GM19035 (cell line): ENCODE measurements at regions not wholly inside any gene's neighbourhood (a gene's known extent, or its start where the extent isn't known, plus 50 kb on each side); places are given as distances from the start of the nearest gene placed in this dataset.

Source experiments
- ATAC-seq: cut with Tn5 transposase; IDR thresholded peaks from one replicate; pipeline ENCODE4 v1.9.1; 2021; ENCODE audit not compliant: unreplicated experiment

DNA sequence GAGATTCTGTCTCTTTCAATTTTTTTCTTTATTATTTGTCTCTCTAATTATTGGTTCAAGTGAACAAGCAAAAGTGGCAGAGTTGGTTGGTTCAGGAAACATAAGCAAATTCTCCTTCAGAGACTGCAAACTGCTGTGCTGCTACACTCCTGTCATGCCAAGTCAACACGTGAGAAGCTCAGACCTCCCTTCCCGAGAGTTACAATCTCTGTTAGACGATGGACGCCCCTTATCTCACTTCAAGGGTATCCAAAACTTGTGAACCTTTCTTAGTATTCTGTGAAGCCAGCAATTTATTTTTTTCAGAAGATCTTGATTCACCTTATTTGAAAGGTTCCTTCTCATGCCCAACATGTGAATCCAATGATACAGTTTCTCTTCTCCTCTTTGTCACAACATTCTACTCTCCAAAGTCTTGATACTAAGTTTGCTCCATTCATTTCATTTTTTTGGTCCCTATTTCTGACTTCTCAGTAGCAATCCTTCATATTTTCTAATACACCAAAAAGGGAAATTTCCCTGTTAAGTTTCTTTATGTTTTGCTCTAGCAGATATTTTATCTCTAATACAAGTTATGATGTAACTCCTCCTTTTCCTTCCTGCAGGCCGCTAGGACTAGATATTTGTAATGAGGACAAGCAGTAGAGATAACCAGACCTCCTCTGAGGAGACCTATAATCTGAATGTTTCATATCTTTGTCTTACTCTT, 448.8 kb upstream of the CITED2 start:
- no peak for ATAC-seq

GRCh38 chr6:139821676-139822223, 447.3 kb upstream of the CITED2 start:
- no peak for ATAC-seq

DNA sequence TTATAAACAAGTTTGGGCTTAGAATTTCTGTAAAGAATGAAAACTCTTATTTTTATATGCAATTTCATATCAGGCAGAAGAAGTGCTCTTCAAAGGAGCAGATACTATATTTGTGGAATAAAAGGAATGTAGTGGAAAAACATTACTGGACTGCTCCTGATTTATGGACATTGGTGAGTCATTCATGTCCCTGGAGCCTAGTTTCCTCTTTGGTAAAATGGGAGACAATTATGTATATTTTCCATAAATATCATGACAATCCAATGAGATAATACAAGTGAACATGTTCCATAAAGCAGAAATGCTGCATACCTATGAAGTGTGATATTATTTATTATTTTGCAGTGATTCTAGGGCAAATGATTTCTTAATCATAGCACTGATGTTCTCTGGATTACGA, 445.8 kb upstream of the CITED2 start:
- no peak for ATAC-seq

GRCh38 chr6:139819776-139820175, 445.3 kb upstream of the CITED2 start:
- no peak for ATAC-seq

DNA sequence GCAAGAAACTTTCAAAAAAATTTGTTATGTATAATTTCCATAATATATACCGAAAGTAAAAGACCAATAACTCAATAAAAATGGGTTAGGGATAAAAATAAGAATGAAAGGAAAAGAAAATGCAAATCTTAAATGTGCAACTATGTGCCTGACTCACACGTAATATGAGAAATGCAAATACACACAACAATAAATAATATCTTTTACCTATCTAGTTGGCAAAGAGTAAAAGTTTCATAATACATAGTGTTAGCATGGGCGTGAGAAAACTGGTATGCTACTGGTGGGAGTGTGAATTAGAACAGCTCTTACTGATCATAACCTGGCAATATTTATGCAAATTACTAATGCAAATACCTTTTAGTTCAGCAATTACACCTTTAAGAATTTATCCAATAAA, 438.5 kb upstream of the CITED2 start:
- ATAC-seq = no peak

DNA sequence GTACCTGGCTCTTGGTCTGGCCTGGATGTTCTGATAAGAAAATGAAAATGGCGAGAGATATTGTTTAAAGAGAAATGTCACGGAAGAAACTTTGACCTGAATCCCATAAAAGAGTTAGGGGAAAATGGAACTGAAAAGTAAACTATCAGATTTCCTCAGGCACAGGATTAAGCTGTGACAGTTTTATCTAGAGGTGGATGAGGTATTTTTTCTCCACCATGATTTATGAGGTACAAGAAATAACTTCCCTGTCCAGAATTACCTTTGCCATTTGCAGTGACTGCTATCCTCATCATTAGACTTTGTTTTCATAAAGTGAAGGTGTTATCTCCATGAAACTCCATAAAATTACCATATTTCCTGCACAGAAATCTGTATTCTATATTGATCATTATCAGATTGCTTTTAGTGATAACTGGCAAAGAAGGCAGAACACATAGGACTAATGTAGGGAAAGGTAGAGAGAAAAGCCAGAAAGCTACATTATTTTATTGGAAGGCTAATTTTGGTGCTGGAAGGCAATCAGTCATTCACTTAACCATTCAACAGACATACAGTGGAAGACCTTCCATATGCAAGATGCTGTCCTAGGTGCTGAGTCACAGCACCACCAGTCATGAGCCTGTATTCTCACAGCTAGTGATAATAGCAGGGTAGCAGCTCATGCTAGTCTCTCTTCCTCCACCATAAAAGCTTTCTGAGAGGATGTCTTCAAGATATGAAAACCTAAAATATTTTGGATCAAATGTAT, 427.3 kb upstream of the CITED2 start:
- no peak for ATAC-seq

GRCh38 chr6:139800837-139801236, 426.4 kb upstream of the CITED2 start:
- peak; percentile 56 for ATAC-seq

- no peak for ATAC-seq
Observed at GRCh38 chr6:139790527-139790926, 416.1 kb upstream of the CITED2 start.

DNA sequence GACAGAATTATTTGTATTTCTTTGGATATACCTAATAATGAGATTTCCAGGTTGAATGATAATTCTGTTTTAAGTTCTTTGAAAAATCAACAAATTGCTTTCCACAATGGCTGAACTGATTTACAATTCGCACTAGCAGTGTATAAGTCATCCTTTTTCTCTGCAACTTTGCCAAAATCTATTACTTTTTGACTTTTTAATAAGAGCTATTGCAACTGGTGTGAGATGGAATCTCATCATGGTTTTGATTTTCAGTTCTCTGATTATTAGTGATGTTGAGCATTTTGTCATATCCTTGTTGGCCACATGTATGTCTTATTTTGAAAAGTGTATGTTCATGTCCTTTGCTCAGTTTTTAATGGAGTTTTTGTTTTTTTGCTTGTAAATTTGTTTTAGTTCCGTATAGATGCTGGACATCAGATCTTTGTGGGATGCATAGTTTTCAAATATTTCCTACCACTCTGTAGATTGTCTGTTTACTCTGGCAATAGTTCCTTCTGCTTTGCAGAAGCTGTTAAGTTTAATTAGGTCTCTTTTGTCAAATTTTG, 409.8 kb upstream of the CITED2 start:
- no peak for ATAC-seq

DNA sequence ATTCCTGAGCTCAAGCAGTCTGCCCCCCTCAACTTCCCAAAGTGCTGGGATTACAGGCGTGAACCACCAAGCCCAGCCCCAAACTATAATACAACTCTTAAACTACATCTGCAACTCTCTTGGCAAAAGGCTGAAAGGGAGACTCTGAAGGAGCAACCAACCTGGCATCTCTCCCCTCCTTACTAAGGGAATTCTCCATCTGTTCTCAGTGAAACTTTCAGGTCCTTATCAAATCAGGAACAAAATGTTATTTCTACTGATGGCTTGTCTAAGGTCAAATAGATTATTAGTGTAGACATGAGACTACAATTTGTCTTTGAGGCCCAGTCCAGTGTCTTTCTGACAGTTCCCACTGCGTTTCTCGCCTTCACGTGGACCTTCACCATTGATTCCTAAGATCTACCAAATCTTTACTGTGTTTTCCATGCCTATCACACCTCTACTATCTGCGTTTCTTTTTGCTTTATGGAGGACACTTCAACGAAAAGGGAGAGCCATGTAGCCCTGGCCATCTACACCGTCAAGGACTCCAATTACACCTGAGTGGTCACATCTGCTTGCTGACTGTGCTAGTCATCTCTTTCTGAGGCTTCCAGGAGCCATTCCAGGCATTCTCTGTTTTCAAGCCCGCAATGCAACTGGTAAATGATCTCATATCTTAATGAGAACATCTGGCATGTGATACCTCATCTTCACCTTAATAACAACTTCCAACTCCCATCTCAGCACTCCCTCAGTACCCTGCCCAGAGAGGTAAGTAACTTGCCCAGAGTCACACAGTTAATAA, 405.7 kb upstream of the CITED2 start:
- no peak for ATAC-seq

DNA sequence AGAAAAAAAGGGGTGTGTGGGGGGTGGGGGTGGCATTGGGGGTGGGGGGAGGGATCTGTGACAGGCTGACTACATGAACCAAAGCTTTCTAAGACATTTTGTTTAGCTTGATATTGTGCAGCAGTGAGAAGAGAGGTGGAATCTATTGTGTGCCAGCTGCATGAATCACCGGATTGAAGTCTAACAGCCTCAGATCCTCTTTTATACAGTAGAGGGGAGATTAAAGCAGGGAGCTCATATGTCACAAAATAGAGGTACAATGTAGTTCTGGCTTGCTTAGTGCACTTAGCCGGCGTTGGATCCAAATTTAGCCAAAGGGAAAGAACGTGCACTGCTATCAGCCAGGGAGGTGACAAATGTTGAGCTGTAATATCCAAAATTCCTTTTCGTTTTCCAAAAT, 404.2 kb upstream of the CITED2 start:
- no peak for ATAC-seq

GRCh38 chr6:139778106-139778505, 403.7 kb upstream of the CITED2 start:
- ATAC-seq = no peak

DNA sequence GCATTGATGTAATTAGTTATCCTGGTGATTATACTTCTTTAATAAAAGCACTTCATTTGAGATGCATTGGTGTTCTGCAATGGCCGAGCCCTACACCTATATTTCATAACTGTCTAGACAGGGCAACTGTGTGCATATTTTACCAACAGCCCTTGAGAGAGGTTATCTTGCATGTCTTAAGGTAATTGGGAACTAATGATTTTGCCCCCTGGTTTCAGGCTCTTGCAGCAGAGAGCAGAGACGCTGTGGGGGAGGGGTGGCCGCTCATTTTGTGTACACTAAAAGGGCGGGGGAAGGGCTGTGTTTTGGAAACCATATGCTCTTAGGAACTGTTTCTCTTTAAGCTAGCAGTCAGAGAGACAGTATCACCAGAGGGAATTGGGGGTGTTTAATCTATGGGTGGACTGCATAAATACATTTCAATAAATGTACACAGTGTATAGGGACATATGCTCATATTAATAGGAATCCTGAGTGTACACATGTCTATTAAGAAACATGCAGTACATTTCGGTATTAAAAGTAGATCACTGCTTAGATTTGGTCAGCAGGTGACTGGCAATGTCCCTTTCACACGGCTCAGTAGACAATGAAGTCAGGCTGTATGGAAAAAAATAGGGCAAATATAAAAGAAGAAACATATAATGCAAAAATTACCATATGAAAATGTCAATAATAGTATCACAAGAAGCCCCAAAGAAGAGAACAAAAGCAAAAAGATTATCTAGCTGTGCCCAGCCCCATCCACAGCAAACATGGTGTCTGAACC, 402.9 kb upstream of the CITED2 start:
- no peak for ATAC-seq

- ATAC-seq = no peak
Observed at GRCh38 chr6:139776041-139776440, 401.6 kb upstream of the CITED2 start.

- ATAC-seq = no peak
Observed at GRCh38 chr6:139768196-139768595, 393.7 kb upstream of the CITED2 start.

DNA sequence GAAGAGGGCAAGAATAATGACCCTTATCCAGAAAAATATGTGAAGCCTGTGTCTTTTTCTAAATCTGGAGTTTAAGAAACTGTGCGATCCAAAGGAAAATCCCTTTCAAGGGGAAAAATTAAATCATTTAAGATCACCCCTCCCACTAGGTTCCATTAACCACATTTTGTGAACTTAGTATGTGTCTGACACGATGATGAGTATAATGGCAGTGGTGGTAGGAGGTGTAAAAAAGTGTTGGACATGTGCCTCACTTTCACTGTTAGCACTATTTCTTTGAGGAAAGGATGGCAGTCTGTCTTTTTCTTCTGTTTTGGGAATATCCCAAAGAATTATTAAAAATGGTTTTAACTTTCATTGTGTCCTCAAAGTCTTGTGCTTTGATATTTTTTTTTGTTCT, 392.3 kb upstream of the CITED2 start:
- ATAC-seq = no peak

- ATAC-seq = no peak
Observed at GRCh38 chr6:139765825-139766285, 391.4 kb upstream of the CITED2 start.

- ATAC-seq = peak; percentile 84
Observed at GRCh38 chr6:139764498-139764986, 390.1 kb upstream of the CITED2 start.

DNA sequence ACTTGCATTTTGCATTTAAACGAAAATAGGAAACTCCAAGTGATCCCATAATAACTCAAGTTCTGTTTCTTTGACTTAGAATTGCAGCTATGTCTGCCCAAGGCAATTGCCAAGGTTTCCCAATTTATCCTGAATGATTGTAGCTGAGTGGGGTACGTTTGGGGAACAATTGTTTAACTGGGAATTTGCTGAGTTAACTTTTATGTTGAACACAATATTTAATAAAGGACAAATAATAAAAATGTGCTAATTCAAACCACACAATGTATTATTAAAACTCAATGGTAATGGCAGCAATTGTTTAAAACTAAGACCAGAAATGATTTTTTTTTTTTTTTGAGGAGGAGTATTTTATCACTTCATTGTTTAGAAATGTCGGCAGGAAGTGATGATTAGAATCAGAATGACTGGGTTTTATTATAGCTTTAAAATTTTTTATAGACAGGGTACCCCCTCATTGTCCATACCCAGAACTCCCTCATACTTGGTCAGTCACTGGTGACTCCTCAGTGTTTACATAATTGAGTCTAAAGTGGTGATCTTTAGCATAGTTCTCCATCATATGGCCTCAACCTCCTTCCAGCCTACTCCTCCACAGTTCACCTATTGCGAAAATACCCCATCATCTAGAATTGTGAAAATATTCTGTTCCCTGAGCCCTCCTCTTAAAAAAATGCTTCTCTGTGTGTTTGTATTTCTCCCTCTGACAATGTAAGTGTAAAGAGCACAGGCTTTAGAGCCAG, 389.2 kb upstream of the CITED2 start:
- no peak for ATAC-seq
